Adipocyte (in vitro differentiated cells): ENCODE measurements at regions not wholly inside any gene's neighbourhood (a gene's known extent, or its start where the extent isn't known, plus 50 kb on each side); places are given as distances from the start of the nearest gene placed in this dataset.
"Not testable (repeated sequence)": the region's sequence is repeated elsewhere in the genome, so short reads cannot be mapped to it uniquely, and the experiment has no call there.

Experiments
- DNase-seq: peaks from one replicate; pipeline ENCODE4 v3.0.0-alpha.2; 2015; ENCODE audit warnings: low read depth
- H3K27me3 ChIP-seq: replicated peaks from 2 replicates; pipeline ENCODE4 v1.7.0; 2013; ENCODE audit warnings: mild to moderate bottlenecking, low read length, moderate library complexity; ENCODE audit not compliant: control insufficient read depth, insufficient read depth
- H3K36me3 ChIP-seq: 2 replicates; pipeline ENCODE4 v1.7.0; 2013; ENCODE audit warnings: low read length, mild to moderate bottlenecking, moderate library complexity; ENCODE audit not compliant: control insufficient read depth, insufficient read depth, severe bottlenecking
- H3K4me1 ChIP-seq: 2 replicates; pipeline ENCODE4 v1.7.0; 2013; ENCODE audit warnings: mild to moderate bottlenecking, low read length, moderate library complexity; ENCODE audit not compliant: control insufficient read depth, insufficient read depth
- H3K4me3 ChIP-seq: 2 replicates; pipeline ENCODE4 v1.7.0; 2013; ENCODE audit warnings: mild to moderate bottlenecking, low read length, moderate library complexity
- H3K9ac ChIP-seq: 2 replicates; pipeline ENCODE4 v1.7.0; 2013; ENCODE audit warnings: mild to moderate bottlenecking, low read length, moderate library complexity
- H3K9me3 ChIP-seq: 2 replicates; pipeline ENCODE4 v1.7.0; 2013; ENCODE audit warnings: mild to moderate bottlenecking, low read length, moderate library complexity; ENCODE audit not compliant: control insufficient read depth

DNA sequence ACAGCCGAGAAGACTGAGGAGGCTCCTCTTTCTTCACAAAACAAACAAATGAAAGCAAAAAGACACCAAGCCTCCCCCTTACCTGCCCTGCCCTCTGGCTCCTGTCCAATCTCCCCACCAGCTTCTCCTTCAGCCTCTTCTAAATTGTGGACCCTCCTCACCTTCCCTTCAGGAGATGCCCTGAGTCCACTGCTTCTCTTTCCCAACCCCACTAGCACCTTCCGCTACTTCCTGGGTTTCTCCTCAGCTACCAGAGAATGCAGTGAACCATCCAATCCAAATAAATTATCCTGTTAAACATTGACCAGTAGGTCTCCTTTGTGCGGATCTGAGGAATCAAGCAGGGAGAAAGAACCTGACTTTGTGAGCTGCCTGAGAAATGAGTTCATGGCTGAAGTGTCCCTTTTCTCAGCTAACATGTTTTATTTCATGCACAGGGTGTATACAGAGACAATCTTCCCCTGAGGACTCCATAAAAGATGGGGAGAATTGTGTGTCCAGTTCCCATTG is 63.2 kb upstream of the VPREB1 start:
- no peak for DNase-seq
- H3K9ac ChIP-seq, result no peak overlapping the region
- peaks cover 83% of the 10 kb centered on the region for H3K27me3 ChIP-seq
- H3K4me1 ChIP-seq, result no peaks in the 10 kb centered on the region
- no peaks in the 10 kb centered on the region for H3K9me3 ChIP-seq
- H3K4me3 ChIP-seq, result no peak overlapping the region
- H3K36me3 ChIP-seq, result no peaks in the 10 kb centered on the region

DNA sequence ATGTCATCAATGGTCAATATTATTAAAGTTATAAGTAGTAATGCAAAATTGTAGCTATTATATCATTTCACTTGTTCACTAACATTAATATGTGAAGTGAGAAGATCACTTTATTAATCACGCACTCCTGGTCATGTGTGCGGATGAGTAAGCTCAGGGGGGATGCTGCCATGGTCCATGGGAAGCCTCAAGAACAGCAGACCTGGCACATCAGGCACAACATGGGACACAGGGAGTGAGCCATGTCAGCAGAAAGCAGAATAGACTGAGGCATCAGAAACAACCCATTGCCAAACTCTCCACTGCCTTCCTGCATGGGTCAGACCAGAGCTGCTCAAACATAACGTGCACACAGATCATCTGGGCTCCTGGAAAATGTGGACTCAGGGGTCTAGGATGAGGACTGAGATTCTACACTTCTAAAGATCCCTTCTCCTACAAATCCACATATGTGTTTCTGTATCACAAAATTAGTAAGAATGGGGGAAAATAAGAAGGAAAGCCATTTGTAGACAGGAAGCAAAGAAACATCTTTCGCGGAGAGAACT is 63.8 kb upstream of the VPREB1 start:
- Histone ChIP-seq H3K36me3 (no peaks in the 10 kb centered on the region), H3K9ac (no peak overlapping the region), H3K27me3 (peaks cover 82% of the 10 kb centered on the region), H3K4me1 (no peaks in the 10 kb centered on the region), H3K9me3 (no peaks in the 10 kb centered on the region), H3K4me3 (no peak overlapping the region)
- DNase-seq, result no peak

DNA sequence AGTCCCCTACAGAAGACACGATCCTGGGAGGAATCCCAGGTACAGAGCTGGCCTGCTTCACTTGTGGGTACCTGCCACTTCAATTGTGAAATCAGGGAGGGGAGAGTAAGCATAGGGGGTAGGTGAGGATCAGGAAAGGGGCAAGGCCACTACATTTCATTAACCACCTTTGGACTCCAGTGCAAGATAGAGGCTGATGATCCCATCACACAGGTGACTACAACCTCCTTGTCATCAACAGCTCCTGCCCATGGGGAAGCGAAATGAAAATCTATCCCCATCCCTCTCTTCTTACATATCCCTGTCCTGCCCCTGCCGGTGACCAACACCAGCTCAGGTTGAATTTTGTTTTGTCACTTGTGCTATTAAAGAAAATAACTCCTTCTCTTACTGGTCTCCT is 64.7 kb upstream of the VPREB1 start:
- H3K36me3 ChIP-seq, result no peaks in the 10 kb centered on the region
- H3K4me3 ChIP-seq, result no peak overlapping the region
- H3K4me1 ChIP-seq, result no peaks in the 10 kb centered on the region
- H3K9ac ChIP-seq, result no peak overlapping the region
- H3K9me3 ChIP-seq, result no peaks in the 10 kb centered on the region
- no peak for DNase-seq
- peaks cover 76% of the 10 kb centered on the region for H3K27me3 ChIP-seq

DNA sequence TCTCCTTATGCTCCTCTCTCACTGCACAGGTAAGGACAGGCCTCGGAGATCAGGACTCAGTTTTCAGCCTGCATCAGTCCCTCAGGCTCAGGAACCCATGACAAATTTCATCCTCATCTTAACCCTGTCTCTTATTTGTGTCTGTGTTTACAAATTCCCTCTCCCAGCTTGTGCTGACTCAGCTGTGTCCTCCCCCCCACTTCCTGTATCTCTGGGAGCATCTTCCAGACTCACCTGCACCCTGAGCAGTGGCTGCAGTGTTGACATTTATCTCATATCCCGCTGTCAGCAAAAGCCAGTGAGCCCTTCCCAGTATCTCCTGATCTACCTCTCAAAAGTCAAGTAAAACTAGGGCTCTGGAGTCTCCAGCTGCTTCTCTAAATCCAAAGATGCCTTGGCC is 65.6 kb upstream of the VPREB1 start:
- peaks cover 68% of the 10 kb centered on the region for H3K27me3 ChIP-seq
- no peak overlapping the region for H3K9ac ChIP-seq
- H3K9me3 ChIP-seq, result no peaks in the 10 kb centered on the region
- no peaks in the 10 kb centered on the region for H3K36me3 ChIP-seq
- no peak for DNase-seq
- H3K4me1 ChIP-seq, result no peaks in the 10 kb centered on the region
- H3K4me3 ChIP-seq, result no peak overlapping the region

DNA sequence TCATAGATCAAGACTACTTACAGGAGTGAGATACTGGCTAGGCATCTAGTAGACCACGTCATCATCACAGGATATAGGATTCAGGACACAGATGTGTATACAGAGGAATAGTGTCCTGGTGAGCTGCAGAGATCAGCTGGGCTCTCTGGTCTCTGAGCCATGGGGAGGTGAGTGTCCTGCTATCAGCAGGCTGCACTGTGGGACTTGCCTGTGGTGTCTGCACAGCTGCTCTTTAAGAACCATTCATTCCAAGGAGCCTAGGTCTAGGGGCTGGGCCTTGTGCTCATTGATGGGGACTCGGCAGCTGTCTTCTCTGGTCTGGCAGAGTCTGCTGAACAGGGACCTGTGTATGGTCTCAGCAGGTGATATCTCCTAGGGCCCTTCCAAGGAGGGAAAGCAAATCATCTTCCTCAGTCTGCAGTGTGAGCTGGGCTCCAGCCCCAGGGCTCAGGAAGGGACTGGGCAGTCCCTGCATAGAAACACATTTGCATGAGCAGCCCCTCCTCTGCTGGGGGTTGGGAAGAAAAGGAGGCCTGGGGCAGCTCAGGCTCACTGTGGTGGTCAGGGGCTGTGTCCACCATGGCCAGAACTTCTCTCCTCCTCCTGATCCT is 66.1 kb upstream of the VPREB1 start:
- H3K27me3 ChIP-seq, result peaks cover 63% of the 10 kb centered on the region
- no peak for DNase-seq

DNA sequence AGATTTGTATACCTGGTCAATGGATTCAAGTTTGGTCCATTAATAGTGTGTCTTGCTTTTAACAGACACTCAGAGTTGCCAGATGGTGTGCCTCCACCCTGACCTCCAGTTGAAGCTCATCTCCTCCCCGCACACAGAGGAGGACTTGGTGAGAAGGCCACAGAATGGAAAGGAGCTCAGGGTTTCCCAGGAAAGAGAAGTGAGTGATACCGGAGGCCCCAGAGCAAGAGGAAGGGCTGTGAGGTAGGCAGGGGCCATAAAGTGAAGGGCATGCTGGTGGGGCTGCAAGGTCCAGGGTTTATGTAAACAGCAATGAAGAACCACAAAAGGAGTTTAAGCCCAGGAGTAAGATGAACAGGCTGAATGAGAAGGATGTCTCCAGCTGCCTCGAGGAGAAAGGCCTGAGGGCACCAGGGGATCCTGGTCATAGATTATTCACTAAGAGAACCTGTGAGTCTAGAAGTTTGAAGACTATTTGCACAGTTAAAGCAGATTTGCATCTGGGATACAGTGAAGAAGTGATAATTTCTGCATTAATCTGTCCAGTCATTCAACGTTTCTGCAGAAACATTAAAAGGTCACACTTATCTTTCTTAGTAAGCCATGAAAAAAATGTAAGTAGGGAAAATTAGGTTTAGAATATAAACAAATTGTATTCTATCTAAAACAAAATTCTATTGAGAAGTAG is 67.5 kb upstream of the VPREB1 start:
- H3K27me3 ChIP-seq, result peaks cover 52% of the 10 kb centered on the region
- no peak overlapping the region for H3K4me3 ChIP-seq
- H3K9ac ChIP-seq, result no peak overlapping the region
- H3K4me1 ChIP-seq, result no peaks in the 10 kb centered on the region
- no peak for DNase-seq
- H3K36me3 ChIP-seq, result no peaks in the 10 kb centered on the region
- H3K9me3 ChIP-seq, result no peaks in the 10 kb centered on the region

More for the DNA sequence above, 66.1 kb upstream of the VPREB1 start:
- no peaks in the 10 kb centered on the region for H3K9me3 ChIP-seq
- H3K4me3 ChIP-seq, result no peak overlapping the region
- no peak overlapping the region for H3K9ac ChIP-seq
- H3K4me1 ChIP-seq, result no peaks in the 10 kb centered on the region
- no peaks in the 10 kb centered on the region for H3K36me3 ChIP-seq

DNA sequence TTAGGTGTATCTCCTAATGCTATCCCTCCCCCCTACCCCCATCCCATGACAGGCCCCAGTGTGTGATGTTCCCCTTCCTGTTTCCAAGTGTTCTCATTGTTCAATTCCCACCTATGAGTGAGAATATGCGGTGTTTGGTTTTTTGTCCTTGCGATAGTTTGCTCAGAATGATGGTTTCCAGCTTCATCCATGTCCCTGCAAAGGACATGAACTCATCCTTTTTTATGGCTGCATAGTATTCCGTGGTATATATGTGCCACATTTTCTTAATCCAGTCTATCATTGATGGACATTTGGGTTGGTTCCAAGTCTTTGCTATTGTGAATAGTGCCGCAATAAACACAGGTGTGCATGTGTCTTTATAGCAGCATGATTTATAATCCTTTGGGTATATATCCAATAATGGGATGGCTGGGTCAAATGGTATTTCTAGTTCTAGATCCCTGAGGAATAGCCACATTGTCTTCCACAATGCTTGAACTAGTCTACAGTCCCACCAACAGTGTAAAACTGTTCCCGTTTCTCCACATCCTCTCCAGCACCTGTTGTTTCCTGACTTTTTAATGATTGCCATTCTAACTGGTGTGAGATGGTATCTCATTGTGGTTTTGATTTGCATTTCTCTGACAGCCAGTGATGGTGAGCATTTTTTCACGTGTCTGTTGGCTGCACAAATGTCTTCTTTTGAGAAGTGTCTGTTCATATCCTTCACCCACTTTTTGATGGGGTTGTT is 71.5 kb upstream of the VPREB1 start:
- not testable (repeated sequence) for H3K4me1 ChIP-seq, H3K9ac ChIP-seq, H3K36me3 ChIP-seq, DNase-seq, H3K9me3 ChIP-seq, H3K4me3 ChIP-seq
- peaks cover 44% of the 10 kb centered on the region for H3K27me3 ChIP-seq

DNA sequence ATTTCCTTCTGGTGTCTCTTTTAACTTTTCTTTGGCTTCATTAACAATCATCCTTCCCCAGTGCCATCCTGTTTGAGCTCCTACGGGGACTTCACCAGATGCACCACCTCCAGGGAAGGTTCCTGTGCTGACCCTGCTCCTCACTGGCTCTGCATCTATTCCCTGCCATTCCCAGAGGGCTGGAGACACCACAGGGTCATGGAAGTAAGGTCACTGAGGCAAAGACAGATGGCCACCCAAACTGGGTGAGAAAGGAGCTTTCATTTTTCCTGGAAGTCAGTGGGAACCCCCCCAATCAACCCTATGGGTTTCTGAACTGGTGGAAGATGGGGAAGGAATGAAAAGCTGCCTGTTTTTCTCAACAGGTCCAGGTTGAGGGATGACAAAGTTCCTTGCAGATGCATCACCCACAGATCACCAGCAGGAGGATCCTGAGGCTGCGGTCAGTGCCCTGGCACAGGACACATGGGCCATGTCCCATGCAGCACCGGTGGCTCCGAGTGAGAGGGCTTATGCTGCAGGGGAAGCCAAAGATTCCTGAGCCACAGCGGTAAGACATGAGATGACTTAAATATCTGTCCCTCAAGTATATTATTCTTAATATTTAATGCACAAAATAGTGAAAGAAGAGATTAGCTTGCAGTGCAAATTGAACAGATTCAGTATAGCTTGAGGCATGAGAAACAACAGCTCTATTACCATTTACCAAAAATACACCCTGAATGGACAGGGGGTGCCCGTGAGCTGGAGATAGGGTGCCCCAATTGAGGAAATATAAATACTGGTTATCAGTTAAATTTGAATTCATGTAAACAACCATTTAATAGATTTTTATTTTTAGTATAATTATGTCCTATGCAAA is 73.0 kb upstream of the VPREB1 start:
- Histone ChIP-seq H3K4me1 (no peaks in the 10 kb centered on the region), H3K9ac (no peak overlapping the region), H3K4me3 (no peak overlapping the region), H3K36me3 (no peaks in the 10 kb centered on the region), H3K9me3 (peaks cover 6% of the 10 kb centered on the region), H3K27me3 (peaks cover 43% of the 10 kb centered on the region)
- no peak for DNase-seq

DNA sequence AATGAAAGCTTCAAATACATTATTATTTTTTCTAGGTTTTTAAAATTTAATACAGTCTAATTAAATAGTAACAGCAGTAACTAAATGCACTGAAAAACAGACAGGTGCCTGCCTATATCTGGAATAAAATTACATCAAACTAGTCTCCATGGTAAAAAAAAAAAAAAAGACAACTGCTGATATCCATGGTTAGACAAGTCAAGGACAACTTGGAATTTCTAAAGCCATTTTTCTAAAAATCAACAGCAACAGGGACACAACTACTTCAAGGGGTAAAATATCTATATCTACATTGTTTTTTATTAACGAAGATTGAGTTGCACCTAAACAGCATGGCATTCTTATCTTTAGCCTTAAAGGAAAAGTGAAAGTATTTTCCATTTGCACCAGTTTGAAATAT is 74.7 kb upstream of the VPREB1 start:
- H3K9ac ChIP-seq, result no peak overlapping the region
- no peaks in the 10 kb centered on the region for H3K36me3 ChIP-seq
- no peak for DNase-seq
- no peak overlapping the region for H3K4me3 ChIP-seq
- H3K9me3 ChIP-seq, result peaks cover 6% of the 10 kb centered on the region
- no peaks in the 10 kb centered on the region for H3K4me1 ChIP-seq
- peaks cover 50% of the 10 kb centered on the region for H3K27me3 ChIP-seq

DNA sequence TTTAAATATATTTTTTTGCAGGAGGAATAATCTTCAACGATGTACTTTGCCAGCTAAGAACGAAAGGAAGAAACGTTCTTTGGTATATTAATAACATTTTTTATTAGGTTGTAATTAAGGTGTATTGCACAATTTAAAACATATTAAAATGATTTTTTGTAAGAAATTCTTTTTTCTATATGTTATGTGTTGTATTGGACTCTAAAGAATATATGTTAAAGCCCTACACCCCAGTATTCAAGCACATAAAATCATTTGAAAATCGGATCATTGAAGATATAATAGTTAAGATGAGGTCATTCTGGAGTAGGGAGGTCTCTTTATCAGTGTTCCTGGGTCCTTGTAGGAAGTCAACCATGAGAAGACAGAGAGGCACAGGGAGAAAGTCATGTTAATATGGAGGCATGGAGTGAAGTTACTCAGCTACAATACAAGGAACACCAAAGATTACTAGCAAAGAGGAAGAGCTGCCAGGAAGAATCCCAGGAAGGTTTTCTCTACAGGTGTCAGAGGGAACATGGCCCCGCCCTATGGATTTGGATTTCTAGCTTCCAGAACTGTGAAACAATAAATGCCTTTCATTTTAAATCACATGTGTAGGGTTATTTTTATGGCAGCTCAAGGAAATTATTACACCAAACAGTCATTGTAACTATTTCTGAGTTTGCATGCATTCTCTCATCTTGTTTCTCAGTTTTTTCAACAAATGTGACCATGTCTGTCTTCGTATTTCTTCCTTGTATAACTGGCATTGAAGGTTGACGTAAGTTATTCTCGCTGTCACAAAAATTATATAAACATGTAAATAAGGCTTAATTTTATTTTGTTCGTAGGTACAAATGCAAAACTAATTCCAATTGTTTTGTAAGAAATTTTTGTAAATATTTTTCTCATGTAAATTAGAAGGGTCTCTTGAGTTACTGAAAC is 75.4 kb upstream of the VPREB1 start:
- H3K36me3 ChIP-seq, result no peaks in the 10 kb centered on the region
- H3K9me3 ChIP-seq, result peaks cover 6% of the 10 kb centered on the region
- peaks cover 57% of the 10 kb centered on the region for H3K27me3 ChIP-seq
- no peak overlapping the region for H3K9ac ChIP-seq
- no peaks in the 10 kb centered on the region for H3K4me1 ChIP-seq
- DNase-seq, result no peak
- no peak overlapping the region for H3K4me3 ChIP-seq
